RPMI8226 (cell line): ENCODE measurements at regions not wholly inside any gene's neighbourhood (a gene's known extent, or its start where the extent isn't known, plus 50 kb on each side); places are given as distances from the start of the nearest gene placed in this dataset.
"Not testable (repeated sequence)": the region's sequence is repeated elsewhere in the genome, so short reads cannot be mapped to it uniquely, and the experiment has no call there.

ENCODE experiments used
- DNase-seq: peaks from one replicate; pipeline ENCODE4 v3.0.0-alpha.2; 2015

GRCh38 chr5:82748688-82749460 is 328.3 kb downstream of the TMEM167A start:
- DNase-seq = peak; percentile 16

GRCh38 chr5:82747986-82748385 is 329.2 kb downstream of the TMEM167A start:
- no peak for DNase-seq

GRCh38 chr5:82745016-82745415 is 332.2 kb downstream of the TMEM167A start:
- DNase-seq = no peak

- DNase-seq = no peak
Observed at GRCh38 chr5:82738681-82739269, 338.4 kb downstream of the TMEM167A start.

GRCh38 chr5:82735160-82735789 is 341.9 kb downstream of the TMEM167A start:
- no peak for DNase-seq

GRCh38 chr5:82734347-82734746 is 342.8 kb downstream of the TMEM167A start:
- DNase-seq = no peak

GRCh38 chr5:82730913-82731312 is 346.3 kb downstream of the TMEM167A start:
- no peak for DNase-seq

- no peak for DNase-seq
Observed at GRCh38 chr5:82728926-82729702, 348.1 kb downstream of the TMEM167A start.

- DNase-seq = no peak
Observed at GRCh38 chr5:82723168-82723567, 354.0 kb downstream of the TMEM167A start.

GRCh38 chr5:82721087-82721410 is 356.1 kb downstream of the TMEM167A start:
- DNase-seq = no peak

- DNase-seq = no peak
Observed at GRCh38 chr5:82720213-82721086, 356.7 kb downstream of the TMEM167A start.

- DNase-seq = no peak
Observed at GRCh38 chr5:82719368-82719767, 357.8 kb downstream of the TMEM167A start.

- no peak for DNase-seq
Observed at GRCh38 chr5:82717738-82718137, 359.5 kb downstream of the TMEM167A start.

- DNase-seq = not testable (repeated sequence)
Observed at GRCh38 chr5:82714732-82715131, 362.5 kb downstream of the TMEM167A start.

- no peak for DNase-seq
Observed at GRCh38 chr5:82713811-82714210, 363.4 kb downstream of the TMEM167A start.

- DNase-seq = no peak
Observed at GRCh38 chr5:82707741-82708140, 369.5 kb downstream of the TMEM167A start.

- DNase-seq = no peak
Observed at GRCh38 chr5:82704381-82704780, 372.8 kb downstream of the TMEM167A start.

- no peak for DNase-seq
Observed at GRCh38 chr5:82702046-82702445, 375.1 kb downstream of the TMEM167A start.

- DNase-seq = no peak
Observed at GRCh38 chr5:82699737-82700136, 377.5 kb downstream of the TMEM167A start.

GRCh38 chr5:82698026-82698425 is 379.2 kb downstream of the TMEM167A start:
- DNase-seq = no peak

- no peak for DNase-seq
Observed at GRCh38 chr5:82694711-82695285, 382.4 kb downstream of the TMEM167A start.

- DNase-seq = no peak
Observed at GRCh38 chr5:82692826-82693225, 384.4 kb downstream of the TMEM167A start.
